Panc1 (cell line): ENCODE measurements at regions not wholly inside any gene's neighbourhood (a gene's known extent, or its start where the extent isn't known, plus 50 kb on each side); places are given as distances from the start of the nearest gene placed in this dataset.

ENCODE experiments used
- POLR2AphosphoS5 ChIP-seq: IDR thresholded peaks from 2 replicates; pipeline ENCODE4 v1.6.1; 2012; ENCODE audit warnings: mild to moderate bottlenecking, low read depth, low read length, moderate library complexity
- REST ChIP-seq, 2 experiments: IDR thresholded peaks; 2 replicates each; pipeline ENCODE4 v1.6.1; 2011 to 2012; ENCODE audit warnings: low read depth in 2 of 2, control low read depth in 1 of 2, low read length in 1 of 2, mild to moderate bottlenecking in 1 of 2, moderate library complexity in 1 of 2; ENCODE audit not compliant: insufficient read depth in 1 of 2
- SIN3A ChIP-seq: IDR thresholded peaks from 2 replicates; pipeline ENCODE4 v1.6.1; 2012; ENCODE audit warnings: low read depth, mild to moderate bottlenecking, low read length, moderate library complexity, borderline replicate concordance; ENCODE audit not compliant: insufficient read depth
- TCF7L2 ChIP-seq: IDR thresholded peaks from 2 replicates; pipeline ENCODE4 v1.6.1; 2011; ENCODE audit warnings: mild to moderate bottlenecking, low read depth, low read length, inconsistent platforms
- TF ChIP-seq, protein P1 (sequence below): fragments of 450-650 bp; IDR thresholded peaks from 2 replicates; pipeline ENCODE4 v1.5.1; 2017; ENCODE audit warnings: mild to moderate bottlenecking

- TF ChIP-seq, protein P1, sequence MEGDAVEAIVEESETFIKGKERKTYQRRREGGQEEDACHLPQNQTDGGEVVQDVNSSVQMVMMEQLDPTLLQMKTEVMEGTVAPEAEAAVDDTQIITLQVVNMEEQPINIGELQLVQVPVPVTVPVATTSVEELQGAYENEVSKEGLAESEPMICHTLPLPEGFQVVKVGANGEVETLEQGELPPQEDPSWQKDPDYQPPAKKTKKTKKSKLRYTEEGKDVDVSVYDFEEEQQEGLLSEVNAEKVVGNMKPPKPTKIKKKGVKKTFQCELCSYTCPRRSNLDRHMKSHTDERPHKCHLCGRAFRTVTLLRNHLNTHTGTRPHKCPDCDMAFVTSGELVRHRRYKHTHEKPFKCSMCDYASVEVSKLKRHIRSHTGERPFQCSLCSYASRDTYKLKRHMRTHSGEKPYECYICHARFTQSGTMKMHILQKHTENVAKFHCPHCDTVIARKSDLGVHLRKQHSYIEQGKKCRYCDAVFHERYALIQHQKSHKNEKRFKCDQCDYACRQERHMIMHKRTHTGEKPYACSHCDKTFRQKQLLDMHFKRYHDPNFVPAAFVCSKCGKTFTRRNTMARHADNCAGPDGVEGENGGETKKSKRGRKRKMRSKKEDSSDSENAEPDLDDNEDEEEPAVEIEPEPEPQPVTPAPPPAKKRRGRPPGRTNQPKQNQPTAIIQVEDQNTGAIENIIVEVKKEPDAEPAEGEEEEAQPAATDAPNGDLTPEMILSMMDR: no peak
- TF ChIP-seq TCF7L2: no peak
- no peak for TF ChIP-seq POLR2AphosphoS5
- no peak for TF ChIP-seq REST (IDR thresholded peaks at IDR 0.05; ENCODE audit: insufficient read depth in 1 of 2, low read depth in 2 of 2, low read length in 1 of 2)
- no peak for TF ChIP-seq SIN3A
Observed at GRCh38 chr3:95350049-95350448, 1287.2 kb downstream of the NSUN3 start.
